IMR-90 (cell line): ENCODE measurements at regions not wholly inside any gene's neighbourhood (a gene's known extent, or its start where the extent isn't known, plus 50 kb on each side); places are given as distances from the start of the nearest gene placed in this dataset.

Experiments used
- ATAC-seq: fragments of 200-7000 bp; cut with Tn5 transposase; 2 replicates; pipeline ENCODE4 v1.9.1; 2020; ENCODE audit warnings: low read depth, mild to moderate bottlenecking, moderate library complexity
- BruUV-seq: library from RNA; stranded (reverse); fragments of 400-500 nt; replicated peaks from 2 replicates; lab custom pipeline; 2021; lab: Mats Ljungman, UMichigan
- CTCF ChIA-PET: fragments of 300-600 bp; formaldehyde crosslinking; extraction: SDS; loops from one replicate; lab custom pipeline; 2021; ENCODE audit warnings: antibody characterized with exemption; lab: Yijun Ruan, JAX
- POLR2A ChIA-PET: fragments of 300-600 bp; sonication (Branson Sonifier 250); formaldehyde crosslinking; loops from one replicate; lab custom pipeline; 2022; ENCODE audit warnings: antibody characterized with exemption; ENCODE audit not compliant: unreplicated experiment; lab: Charles Lee
- DNase-seq: peaks from one replicate; pipeline ENCODE4 v3.0.0; 2013
- H2AFZ ChIP-seq: replicated peaks from 2 replicates; pipeline ENCODE3; 2013; ENCODE audit warnings: low read length, mild to moderate bottlenecking; ENCODE audit not compliant: poor library complexity
- H2AK5ac ChIP-seq: 2 replicates; pipeline ENCODE4 v1.6.1; 2013; ENCODE audit warnings: low read depth, low read length, inconsistent platforms
- H2AK9ac ChIP-seq: replicated peaks from 2 replicates; pipeline ENCODE3; 2013; ENCODE audit warnings: mild to moderate bottlenecking, low read depth, low read length, moderate library complexity; ENCODE audit not compliant: poor library complexity
- H2BK120ac ChIP-seq: 2 replicates; pipeline ENCODE4 v1.6.1; 2013; ENCODE audit warnings: low read depth, low read length, inconsistent platforms
- H2BK15ac ChIP-seq: 3 replicates; pipeline ENCODE4 v1.6.1; 2013; ENCODE audit warnings: low read depth, low read length, inconsistent platforms
- H2BK20ac ChIP-seq: 2 replicates; pipeline ENCODE4 v1.6.1; 2013; ENCODE audit warnings: low read depth, mild to moderate bottlenecking, inconsistent platforms, low read length, moderate library complexity
- H2BK5ac ChIP-seq: 2 replicates; pipeline ENCODE4 v1.6.1; 2013; ENCODE audit warnings: mild to moderate bottlenecking, low read depth, low read length, inconsistent platforms; ENCODE audit not compliant: poor library complexity, severe bottlenecking
- H3K14ac ChIP-seq: replicated peaks from 2 replicates; pipeline ENCODE4 v1.6.1; 2013; ENCODE audit warnings: low read depth, low read length, inconsistent platforms
- H3K18ac ChIP-seq: 2 replicates; pipeline ENCODE4 v1.6.1; 2013; ENCODE audit warnings: low read depth, low read length, control low read depth
- H3K23ac ChIP-seq: 2 replicates; pipeline ENCODE4 v1.6.1; 2013; ENCODE audit warnings: low read depth, low read length, inconsistent platforms
- H3K27ac ChIP-seq: 2 replicates; pipeline ENCODE4 v1.5.1; 2013; ENCODE audit warnings: mild to moderate bottlenecking, control low read depth, low read length; ENCODE audit not compliant: insufficient read depth
- H3K27me3 ChIP-seq: 2 replicates; pipeline ENCODE4 v1.6.1; 2013; ENCODE audit warnings: low read length; ENCODE audit not compliant: control insufficient read depth, insufficient read depth
- H3K36me3 ChIP-seq: 2 replicates; pipeline ENCODE4 v1.6.1; 2013; ENCODE audit warnings: low read length, mixed read lengths; ENCODE audit not compliant: control insufficient read depth, insufficient read depth
- H3K4ac ChIP-seq: 2 replicates; pipeline ENCODE4 v1.6.1; 2013; ENCODE audit warnings: low read depth, low read length, inconsistent platforms
- H3K4me1 ChIP-seq: 2 replicates; pipeline ENCODE4 v1.6.1; 2013; ENCODE audit warnings: low read length, mixed read lengths; ENCODE audit not compliant: control insufficient read depth, insufficient read depth
- H3K4me2 ChIP-seq: 2 replicates; pipeline ENCODE4 v1.6.1; 2013; ENCODE audit warnings: low read depth, mild to moderate bottlenecking, control low read depth, low read length, moderate library complexity
- H3K4me3 ChIP-seq: 2 replicates; pipeline ENCODE4 v1.5.1; 2013; ENCODE audit warnings: low read depth, mild to moderate bottlenecking, control low read depth, low read length, moderate library complexity; ENCODE audit not compliant: insufficient read depth
- H3K56ac ChIP-seq: 2 replicates; pipeline ENCODE4 v1.6.1; 2013; ENCODE audit warnings: low read length, inconsistent platforms; ENCODE audit not compliant: insufficient read depth; ENCODE audit errors: extremely low read depth
- H3K79me1 ChIP-seq, 2 experiments: 2 replicates each; pipeline ENCODE4 v1.6.1; 2013; ENCODE audit warnings: low read length in 2 of 2, inconsistent platforms in 1 of 2, low read depth in 1 of 2
- H3K9ac ChIP-seq: 2 replicates; pipeline ENCODE4 v1.6.1; 2013; ENCODE audit warnings: low read depth, low read length, control low read depth
- H3K9me1 ChIP-seq: 2 replicates; pipeline ENCODE4 v1.6.1; 2013; ENCODE audit warnings: low read length, inconsistent platforms; ENCODE audit not compliant: insufficient read depth
- H3K9me3 ChIP-seq: 2 replicates; pipeline ENCODE4 v1.6.1; 2013; ENCODE audit warnings: low read length; ENCODE audit not compliant: control insufficient read depth, insufficient read depth
- H4K20me1 ChIP-seq: 2 replicates; pipeline ENCODE4 v1.6.1; 2013; ENCODE audit warnings: low read length, inconsistent platforms; ENCODE audit not compliant: insufficient read depth
- H4K5ac ChIP-seq: 2 replicates; pipeline ENCODE4 v1.6.1; 2013; ENCODE audit warnings: mild to moderate bottlenecking, low read depth, low read length, control low read depth
- H4K8ac ChIP-seq, 2 experiments: 2 replicates each; pipeline ENCODE4 v1.6.1; 2013; ENCODE audit warnings: low read depth in 2 of 2, low read length in 2 of 2, control low read depth in 1 of 2, inconsistent platforms in 1 of 2
- H4K91ac ChIP-seq: 2 replicates; pipeline ENCODE4 v1.6.1; 2013; ENCODE audit warnings: low read depth, low read length, inconsistent platforms; ENCODE audit not compliant: insufficient read depth
- BHLHE40 ChIP-seq: fragments of 150-350 bp; IDR thresholded peaks from 2 replicates; pipeline ENCODE4 v1.6.1; 2016; ENCODE audit warnings: mild to moderate bottlenecking, low read depth, low read length
- CEBPB ChIP-seq: IDR thresholded peaks from 2 replicates; pipeline ENCODE4 v1.6.1; 2012; ENCODE audit warnings: low read depth, low read length, improper control_type of control experiment
- CHD1 ChIP-seq: IDR thresholded peaks from 2 replicates; pipeline ENCODE4 v1.6.1; 2012; ENCODE audit warnings: low read depth, low read length, improper control_type of control experiment
- CTCF ChIP-seq: conservative IDR thresholded peaks from 2 replicates; pipeline ENCODE4 v1.5.1; 2012; ENCODE audit warnings: mild to moderate bottlenecking, low read depth, low read length, improper control_type of control experiment
- FOS ChIP-seq: fragments of 150-350 bp; IDR thresholded peaks from 2 replicates; pipeline ENCODE4 v1.6.1; 2016; ENCODE audit warnings: low read depth, low read length
- MAFK ChIP-seq: IDR thresholded peaks from 2 replicates; pipeline ENCODE4 v1.6.1; 2012; ENCODE audit warnings: low read depth, low read length, improper control_type of control experiment
- MAZ ChIP-seq: IDR thresholded peaks from 2 replicates; pipeline ENCODE4 v1.6.1; 2012; ENCODE audit warnings: low read depth, mild to moderate bottlenecking, low read length, improper control_type of control experiment, moderate library complexity, borderline replicate concordance
- MXI1 ChIP-seq: IDR thresholded peaks from 2 replicates; pipeline ENCODE4 v1.6.1; 2012; ENCODE audit warnings: low read depth, mild to moderate bottlenecking, low read length, moderate library complexity, borderline replicate concordance
- NFE2L2 ChIP-seq: fragments of 150-350 bp; IDR thresholded peaks from 2 replicates; pipeline ENCODE4 v1.6.1; 2016; ENCODE audit warnings: low read depth, mild to moderate bottlenecking, low read length
- POLR2A ChIP-seq: IDR thresholded peaks from 2 replicates; pipeline ENCODE4 v1.6.1; 2012; ENCODE audit warnings: mild to moderate bottlenecking, low read depth, low read length
- RAD21 ChIP-seq: IDR thresholded peaks from 2 replicates; pipeline ENCODE4 v1.6.1; 2012; ENCODE audit warnings: low read length, improper control_type of control experiment
- RCOR1 ChIP-seq: IDR thresholded peaks from 2 replicates; pipeline ENCODE4 v1.6.1; 2012; ENCODE audit warnings: mild to moderate bottlenecking, low read length, improper control_type of control experiment; ENCODE audit not compliant: insufficient replicate concordance
- RFX5 ChIP-seq: IDR thresholded peaks from 2 replicates; pipeline ENCODE4 v1.8.0; 2012; ENCODE audit warnings: low read depth, mild to moderate bottlenecking, low read length, moderate library complexity
- SMC3 ChIP-seq: fragments of 150-350 bp; IDR thresholded peaks from 2 replicates; pipeline ENCODE4 v1.6.1; 2016; ENCODE audit warnings: low read depth, mild to moderate bottlenecking, antibody characterized with exemption, low read length, moderate library complexity
- USF2 ChIP-seq: fragments of 150-350 bp; IDR thresholded peaks from 2 replicates; pipeline ENCODE4 v1.6.1; 2017; ENCODE audit warnings: mild to moderate bottlenecking, antibody characterized with exemption, low read length, low read depth
- WGBS, 2 experiments: methylation state at CpG; one replicate each; pipeline versions ENCODE4 v1.1.5 to v1.1.7; 2013; ENCODE audit warnings: missing lambda C conversion rate in 2 of 2; ENCODE audit not compliant: insufficient read length in 1 of 2; ENCODE audit errors: extremely low coverage in 2 of 2; 5-methylcytosine and 5-hydroxymethylcytosine counted together
- dilution Hi-C: fragments of 300-500 bp; cut with HindIII; formaldehyde crosslinking; loops from one replicate; pipeline ENCODE4 v1.14.3; 2018; ENCODE audit warnings: low sequenced_read_pairs; ENCODE audit not compliant: unreplicated experiment
- in situ Hi-C: fragments of 300-500 bp; cut with MboI; formaldehyde crosslinking; loops from 3 replicates; pipeline ENCODE4 v1.14.3; 2019; ENCODE audit warnings: low sequenced_read_pairs, inconsistent platforms, mixed read lengths
- intact Hi-C: fragments of 100-400 bp; cut with micrococcal nuclease; formaldehyde crosslinking; loops from 2 replicates; pipeline ENCODE4 v1.10.0; 2022
- TF ChIP-seq, protein P1 (sequence below): fragments of 150-350 bp; IDR thresholded peaks from 2 replicates; pipeline ENCODE4 v1.6.1; 2016; ENCODE audit warnings: low read depth, mild to moderate bottlenecking, low read length, moderate library complexity, borderline replicate concordance

- no peak overlapping the region for H2BK120ac ChIP-seq
- H2AK9ac ChIP-seq = no peak overlapping the region
- no peak overlapping the region for H3K9ac ChIP-seq
- H4K5ac ChIP-seq = no peak overlapping the region
- no peaks in the 10 kb centered on the region for H3K9me1 ChIP-seq
- H3K4me2 ChIP-seq = no peak overlapping the region
- H3K4me3 ChIP-seq = no peak overlapping the region
- no peaks in the 10 kb centered on the region for H4K20me1 ChIP-seq
- DNase-seq (no peak), ATAC-seq (no peak)
- dilution Hi-C loops = no loop called here
- H3K79me1 ChIP-seq = no peaks in the 10 kb centered on the region
- no peak overlapping the region for H4K91ac ChIP-seq
- no peak overlapping the region for H2AK5ac ChIP-seq
- ChIA-PET CTCF (no interaction called here), POLR2A (no interaction called here)
- no peaks in the 10 kb centered on the region for H3K36me3 ChIP-seq
- no peak overlapping the region for H3K18ac ChIP-seq
- no peak overlapping the region for H4K8ac ChIP-seq
- no peaks in the 10 kb centered on the region for H3K4me1 ChIP-seq
- H3K23ac ChIP-seq = no peak overlapping the region
- H3K9me3 ChIP-seq = peaks cover 7% of the 10 kb centered on the region; the same call in 1 of the 2 replicates
- no peak overlapping the region for H3K4ac ChIP-seq
- no peak for TF ChIP-seq POLR2A
- TF ChIP-seq, protein P1, sequence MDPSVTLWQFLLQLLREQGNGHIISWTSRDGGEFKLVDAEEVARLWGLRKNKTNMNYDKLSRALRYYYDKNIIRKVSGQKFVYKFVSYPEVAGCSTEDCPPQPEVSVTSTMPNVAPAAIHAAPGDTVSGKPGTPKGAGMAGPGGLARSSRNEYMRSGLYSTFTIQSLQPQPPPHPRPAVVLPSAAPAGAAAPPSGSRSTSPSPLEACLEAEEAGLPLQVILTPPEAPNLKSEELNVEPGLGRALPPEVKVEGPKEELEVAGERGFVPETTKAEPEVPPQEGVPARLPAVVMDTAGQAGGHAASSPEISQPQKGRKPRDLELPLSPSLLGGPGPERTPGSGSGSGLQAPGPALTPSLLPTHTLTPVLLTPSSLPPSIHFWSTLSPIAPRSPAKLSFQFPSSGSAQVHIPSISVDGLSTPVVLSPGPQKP = no peak
- no peak for TF ChIP-seq RAD21
- TF ChIP-seq USF2 = no peak
- no peak for TF ChIP-seq RCOR1
- TF ChIP-seq CEBPB = no peak
- no peak for TF ChIP-seq RFX5
- TF ChIP-seq CTCF = no peak
- TF ChIP-seq FOS = no peak
- TF ChIP-seq MAFK = no peak
- no peak for TF ChIP-seq SMC3
- TF ChIP-seq NFE2L2 = no peak
- TF ChIP-seq CHD1 = no peak
- no peak for TF ChIP-seq BHLHE40
- no peak for TF ChIP-seq MXI1
- no peak for TF ChIP-seq MAZ
- no peak overlapping the region for H3K14ac ChIP-seq
- no peak overlapping the region for H3K56ac ChIP-seq
- WGBS, 2 experiments = no CpG with 5 or more reads among the region's 1 CpG
- intact Hi-C loops = no loop called here
- H2BK20ac ChIP-seq = no peak overlapping the region
- H3K27ac ChIP-seq = no peak overlapping the region
- no peak overlapping the region for H2BK15ac ChIP-seq
- no TSS peak for BruUV-seq
- no peak overlapping the region for H2BK5ac ChIP-seq
- no peaks in the 10 kb centered on the region for H3K27me3 ChIP-seq
- in situ Hi-C loops = no loop called here
- no peak overlapping the region for H2AFZ ChIP-seq
These were observed 321.2 kb downstream of the ZNF621 start for GRCh38 chr3:40845916-40846315.
